ENCODE measurements at regions not wholly inside any gene's neighbourhood (a gene's known extent, or its start where the extent isn't known, plus 50 kb on each side); places are given as distances from the start of the nearest gene placed in this dataset.
A peak's percentile ranks its signal among the peaks of the same experiment; 100 is the strongest.
"Not testable (repeated sequence)": the region's sequence is repeated elsewhere in the genome, so short reads cannot be mapped to it uniquely, and the experiment has no call there.

DNA sequence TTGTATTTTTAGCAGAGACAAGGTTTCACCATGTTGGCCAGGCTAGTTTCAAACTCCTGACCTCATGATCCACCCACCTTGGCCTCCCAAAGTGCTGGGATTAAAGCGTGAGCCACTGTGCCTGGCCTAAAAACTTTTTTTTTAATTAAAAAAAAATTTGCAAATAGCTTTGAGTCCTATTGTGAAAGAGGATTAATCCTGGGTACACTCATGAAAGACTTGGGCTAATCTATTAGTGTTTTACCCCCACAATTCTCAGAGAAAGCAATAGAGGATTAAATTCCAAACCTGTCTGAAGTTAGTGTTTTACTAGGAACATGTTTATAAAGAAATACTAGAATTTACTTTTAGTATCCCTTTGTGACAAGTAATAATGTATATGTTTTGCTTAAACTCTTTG lies 76.9 kb upstream of the ITGB1 start:
- no peak for DNase-seq

DNA sequence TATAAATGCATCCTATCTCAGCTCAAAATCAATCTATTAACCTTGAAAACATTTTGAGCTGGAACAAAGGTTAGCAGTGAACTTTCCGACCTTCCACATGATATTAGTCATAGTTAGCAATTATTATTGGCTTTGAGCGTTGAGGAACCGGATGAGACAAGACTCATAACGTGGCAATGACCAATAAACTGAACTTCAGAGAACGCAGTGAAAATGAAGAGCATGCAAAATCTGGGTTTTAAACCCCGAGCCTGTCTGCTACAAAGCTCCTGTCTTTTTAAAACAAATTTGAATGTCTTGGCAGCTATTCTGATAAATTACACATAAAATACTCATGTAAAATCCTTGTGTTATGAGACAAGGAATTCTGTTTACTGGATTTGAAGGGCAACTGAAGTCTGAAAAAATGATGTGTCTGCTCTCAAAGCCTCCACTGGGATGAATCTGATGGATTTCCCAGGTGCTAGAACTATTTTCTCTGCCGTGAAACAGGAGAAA lies 74.7 kb upstream of the ITGB1 start:
- DNase-seq, result no peak

DNA sequence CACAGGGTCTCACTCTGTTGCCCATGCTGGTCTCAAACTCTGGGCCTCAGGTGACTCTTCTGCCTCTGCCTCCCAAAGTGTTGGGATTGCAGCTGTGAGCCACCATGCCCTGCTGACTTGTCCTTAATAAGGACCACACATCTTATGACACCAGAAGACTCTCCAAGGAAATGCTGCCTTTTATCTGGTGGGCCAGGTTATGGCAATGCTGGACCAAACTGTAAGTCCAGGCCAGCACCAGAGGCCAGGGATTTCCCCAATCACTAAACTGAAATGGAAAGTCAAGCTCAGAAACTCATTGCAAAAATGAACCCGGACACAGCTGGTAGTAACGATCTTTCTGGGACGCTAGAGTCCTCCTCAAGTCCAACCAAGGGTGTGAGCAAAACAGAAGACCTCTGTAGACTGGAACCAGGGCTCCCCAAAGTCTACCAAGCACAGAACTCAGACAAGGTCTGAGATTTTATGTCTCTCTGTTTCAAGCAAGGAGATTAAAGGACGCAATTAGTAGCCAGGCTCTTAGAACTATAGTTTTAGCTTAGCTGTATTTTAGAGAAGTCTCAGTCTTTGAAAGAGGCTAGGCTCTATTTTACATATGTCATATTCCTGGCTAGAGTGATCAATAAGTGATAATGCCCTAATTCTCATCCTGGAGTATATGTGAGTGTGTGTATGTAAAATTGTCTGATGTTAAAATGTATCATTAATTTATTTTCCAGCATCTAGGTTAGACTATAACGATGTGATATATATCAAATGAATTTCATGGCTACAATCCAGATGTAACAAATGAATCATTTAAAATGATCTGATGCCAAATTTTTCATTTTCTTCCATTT lies 74.0 kb upstream of the ITGB1 start:
- DNase-seq, result no peak

DNA sequence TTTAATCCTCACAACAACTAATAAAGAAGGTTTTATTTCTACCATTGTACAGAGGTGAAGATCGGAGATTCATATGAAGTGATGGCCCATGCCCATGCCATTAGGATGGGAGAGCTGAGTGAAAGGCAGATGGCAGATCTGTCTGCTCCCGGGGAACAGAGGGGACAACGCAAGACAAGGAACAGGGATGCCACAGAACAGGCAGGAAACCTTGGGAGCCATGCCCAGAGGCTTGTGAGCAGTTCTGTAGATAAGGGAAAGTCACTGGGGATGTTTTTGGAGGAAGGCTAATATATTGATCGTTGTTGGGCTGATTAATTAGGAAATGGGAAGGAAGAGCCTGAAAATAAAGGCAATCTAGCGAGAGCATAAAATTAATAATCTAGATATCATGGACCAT lies 73.1 kb upstream of the ITGB1 start:
- DNase-seq, result no peak

DNA sequence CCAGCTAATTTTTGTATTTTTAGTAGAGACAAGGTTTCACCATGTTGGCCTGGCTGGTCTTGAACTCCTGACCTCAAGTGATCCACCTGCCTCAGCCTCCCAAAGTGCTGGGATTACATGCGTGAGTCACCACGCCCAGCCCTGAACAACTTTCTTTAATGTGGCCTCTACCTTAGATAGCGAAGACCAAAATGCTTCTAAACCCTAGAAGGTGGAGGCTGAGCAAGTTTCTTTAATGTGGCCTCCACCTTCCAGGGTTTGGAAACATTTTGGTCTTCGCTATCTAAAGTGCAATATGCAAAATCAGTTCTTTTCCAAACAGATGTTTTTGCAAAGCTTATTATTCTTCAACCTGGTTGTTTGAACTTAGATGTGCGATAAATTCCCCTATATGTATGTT lies 70.5 kb upstream of the ITGB1 start:
- not testable (repeated sequence) for DNase-seq

DNA sequence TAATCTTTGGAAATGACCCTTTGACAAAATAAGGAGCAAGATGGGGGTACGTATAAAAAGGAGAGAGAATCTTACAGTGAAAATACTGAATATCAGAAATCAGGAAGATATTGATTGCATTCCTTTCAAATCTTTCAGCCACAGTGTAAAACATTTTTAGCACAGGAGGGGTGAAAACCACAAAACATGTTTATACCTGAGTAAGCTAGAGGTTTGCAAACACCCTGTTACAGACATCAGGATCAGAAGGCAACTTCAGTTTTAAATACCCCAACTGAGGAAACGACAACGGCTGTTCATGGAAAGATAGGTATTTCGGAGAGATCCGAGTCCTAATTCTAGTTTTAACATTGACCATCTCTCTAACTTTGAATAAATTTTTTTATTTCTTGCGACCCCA lies 69.1 kb upstream of the ITGB1 start:
- no peak for DNase-seq

DNA sequence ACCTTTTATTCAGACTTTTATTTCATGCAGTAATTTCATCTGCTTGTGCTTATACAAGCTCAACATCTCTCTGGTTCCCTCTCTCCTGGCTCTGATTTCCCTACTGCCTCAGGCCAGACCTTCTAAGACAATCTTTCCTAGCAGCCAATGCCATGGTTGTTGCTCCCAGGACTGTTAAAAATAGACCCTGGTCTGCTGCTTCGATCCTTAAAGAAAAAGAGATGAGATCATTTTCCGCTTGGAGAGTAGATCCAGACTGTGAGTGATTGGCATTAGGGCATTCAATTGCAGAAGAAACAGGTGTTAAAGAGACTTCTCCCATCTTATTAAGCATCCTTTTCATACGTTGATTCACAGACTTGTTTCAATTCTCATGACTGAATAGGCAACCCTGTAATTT lies 68.4 kb upstream of the ITGB1 start:
- no peak for DNase-seq

DNA sequence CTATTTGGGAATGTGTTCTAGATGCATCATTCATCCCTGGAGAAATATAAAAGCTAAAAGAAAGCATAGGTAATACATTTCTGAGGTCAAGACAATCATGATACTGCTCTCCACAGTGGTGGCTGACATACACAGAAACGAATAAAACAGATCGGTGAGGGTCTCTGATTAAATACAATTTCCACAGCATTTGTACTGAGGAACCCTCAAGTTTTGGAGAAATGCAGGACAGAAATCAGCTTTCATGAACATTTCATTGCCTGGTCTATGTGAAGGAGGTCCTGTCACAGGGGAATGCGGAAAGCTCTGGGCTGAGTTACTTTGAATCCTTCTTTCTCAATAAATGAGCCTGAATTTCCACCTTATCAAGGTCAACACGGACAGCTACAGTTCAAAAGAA lies 67.9 kb upstream of the ITGB1 start:
- DNase-seq, result no peak

DNA sequence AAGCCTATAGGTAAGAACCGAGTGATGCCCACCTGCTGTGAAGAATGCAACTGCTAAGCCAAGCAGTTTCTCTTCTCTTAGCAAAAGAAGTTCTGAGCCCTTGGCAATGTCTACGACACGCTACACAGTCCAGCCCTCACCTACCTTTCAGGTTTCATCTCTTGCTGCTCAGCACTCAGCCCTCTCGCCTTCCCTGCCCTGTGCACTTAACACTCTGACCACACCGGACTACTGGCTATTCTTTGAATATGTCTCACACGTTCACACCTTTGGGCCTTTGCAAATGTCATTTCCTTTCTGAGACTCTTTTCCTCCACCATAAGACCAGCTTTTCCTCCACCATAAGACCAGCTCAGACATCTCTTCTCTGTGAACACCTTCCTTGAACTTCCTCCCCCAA lies 67.0 kb upstream of the ITGB1 start:
- DNase-seq, result no peak

DNA sequence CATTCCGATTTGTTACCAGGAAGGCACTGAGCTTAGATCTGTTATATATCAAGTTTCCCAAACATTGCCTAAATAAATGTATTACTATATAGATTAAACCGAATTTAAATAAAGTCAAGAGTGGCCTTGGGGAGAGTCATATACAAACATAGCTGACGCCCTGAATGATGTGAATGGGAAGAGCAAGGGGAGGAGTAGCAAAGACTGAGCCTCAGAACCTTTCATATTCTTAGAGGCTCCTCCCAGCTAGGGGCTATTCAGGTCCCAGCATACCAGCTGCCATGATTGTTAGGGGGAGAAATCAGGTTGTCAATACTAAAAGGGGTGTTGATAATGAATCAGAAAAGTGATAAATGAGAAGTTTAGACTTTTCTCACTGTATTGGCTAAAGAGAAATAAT lies 64.7 kb upstream of the ITGB1 start:
- DNase-seq, result no peak

DNA sequence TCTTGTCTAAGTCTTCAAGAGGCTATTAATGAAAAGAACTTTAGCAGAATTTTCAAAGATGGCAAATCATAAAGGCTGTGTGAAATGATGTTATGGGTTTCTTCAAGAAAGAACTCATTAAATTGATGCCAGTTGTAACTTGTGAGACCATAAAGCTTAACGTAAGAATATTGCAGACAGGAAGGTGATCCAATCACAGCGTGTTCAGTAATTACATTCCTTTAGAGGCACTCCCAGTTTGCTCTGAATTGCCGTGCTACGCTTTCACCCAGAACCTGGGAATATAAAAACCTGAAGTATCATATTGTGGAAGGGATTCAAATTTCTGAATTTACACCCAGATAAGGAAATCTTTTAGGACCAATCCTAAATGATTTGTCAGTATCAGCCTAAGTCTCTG lies 64.1 kb upstream of the ITGB1 start:
- DNase-seq, result no peak

DNA sequence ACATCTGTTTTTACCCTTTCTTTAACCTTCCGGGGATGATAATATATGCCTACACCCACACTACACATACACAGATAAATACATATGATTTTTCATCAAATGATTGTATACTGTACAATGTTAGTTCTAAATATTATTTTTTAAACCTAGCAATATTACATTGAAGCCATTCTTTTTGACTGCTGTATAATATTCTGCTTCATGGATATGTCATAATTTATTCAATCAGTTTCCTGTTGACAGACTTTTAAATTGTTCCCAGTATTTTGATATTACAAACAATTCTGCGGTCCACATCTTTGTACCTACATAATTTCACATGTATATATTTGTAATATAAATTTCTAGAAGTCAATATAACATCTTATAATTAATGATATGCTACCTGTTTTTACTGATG lies 59.0 kb upstream of the ITGB1 start:
- no peak for DNase-seq

DNA sequence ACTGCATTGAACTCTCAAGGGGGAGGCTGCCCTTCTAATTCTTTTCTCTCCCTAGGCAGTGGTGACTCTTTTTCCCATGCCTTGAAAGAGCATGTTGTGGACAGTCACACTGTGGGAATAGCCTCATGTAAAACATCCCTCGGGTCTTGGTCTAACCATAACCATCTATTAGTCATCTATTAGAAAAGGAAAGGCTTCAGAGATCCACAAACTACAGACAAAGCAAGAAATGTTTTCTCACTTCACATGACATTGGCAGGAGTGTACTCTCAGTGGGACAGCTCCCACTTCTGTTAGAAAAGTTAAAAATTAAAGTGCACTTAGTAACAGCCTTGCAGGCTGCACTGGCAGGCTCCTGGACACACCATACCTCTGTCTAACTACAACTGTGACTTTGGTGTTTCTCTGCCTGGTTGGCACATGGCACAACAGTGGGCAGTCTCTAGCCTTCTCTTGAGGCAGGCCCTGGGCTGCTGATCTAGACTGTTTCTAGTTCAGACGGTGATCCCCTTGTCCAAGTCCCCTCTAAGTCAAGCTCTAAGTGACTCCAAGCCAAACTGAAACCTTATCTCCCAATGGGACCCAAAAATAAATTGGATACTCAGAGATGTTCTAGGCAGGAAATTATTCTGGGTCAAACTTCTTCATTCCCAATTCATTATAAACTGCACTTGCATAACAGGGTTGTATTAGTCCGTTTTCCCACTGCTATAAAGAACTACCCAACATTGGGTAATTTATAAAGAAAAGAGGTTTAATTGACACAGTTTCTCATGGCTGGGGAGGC lies 57.9 kb upstream of the ITGB1 start:
- DNase-seq, result no peak

DNA sequence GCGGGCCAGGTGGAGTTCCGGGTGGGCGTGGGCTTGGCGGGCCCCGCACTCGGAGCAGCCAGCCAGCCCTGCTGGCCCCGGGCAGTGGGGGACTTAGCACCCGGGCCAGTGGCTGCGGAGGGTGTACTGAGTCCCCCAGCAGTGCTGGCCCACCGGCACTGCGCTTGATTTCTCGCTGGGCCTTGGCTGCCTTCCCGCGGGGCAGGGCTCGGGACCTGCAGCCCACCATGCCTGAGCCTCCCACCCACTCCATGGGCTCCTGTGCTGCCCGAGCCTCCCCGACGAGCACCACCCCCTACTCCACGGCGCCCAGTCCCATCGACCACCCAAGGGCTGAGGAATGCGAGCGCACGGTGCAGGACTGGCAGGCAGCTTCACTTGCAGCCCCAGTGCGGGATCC lies 55.3 kb upstream of the ITGB1 start:
- not testable (repeated sequence) for DNase-seq

DNA sequence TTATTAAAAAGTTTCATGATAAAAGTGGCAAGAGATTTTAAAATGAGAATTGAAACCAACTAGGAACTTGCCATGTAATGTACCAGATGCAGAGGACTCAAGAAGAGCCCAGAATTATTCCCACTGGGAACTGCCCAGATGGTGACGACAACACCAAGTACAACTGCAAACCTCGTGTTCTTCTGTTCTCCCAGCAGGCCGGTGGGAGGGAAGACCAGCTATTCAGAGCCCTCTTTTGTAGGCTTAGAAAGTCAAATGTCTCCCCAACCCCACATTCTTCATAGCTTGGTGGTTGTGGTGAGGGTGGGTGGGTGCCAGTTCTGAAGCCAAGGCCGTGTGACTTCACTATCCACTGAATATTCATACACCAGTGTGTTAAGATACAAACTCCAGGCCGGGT lies 54.3 kb upstream of the ITGB1 start:
- DNase-seq, result no peak

DNA sequence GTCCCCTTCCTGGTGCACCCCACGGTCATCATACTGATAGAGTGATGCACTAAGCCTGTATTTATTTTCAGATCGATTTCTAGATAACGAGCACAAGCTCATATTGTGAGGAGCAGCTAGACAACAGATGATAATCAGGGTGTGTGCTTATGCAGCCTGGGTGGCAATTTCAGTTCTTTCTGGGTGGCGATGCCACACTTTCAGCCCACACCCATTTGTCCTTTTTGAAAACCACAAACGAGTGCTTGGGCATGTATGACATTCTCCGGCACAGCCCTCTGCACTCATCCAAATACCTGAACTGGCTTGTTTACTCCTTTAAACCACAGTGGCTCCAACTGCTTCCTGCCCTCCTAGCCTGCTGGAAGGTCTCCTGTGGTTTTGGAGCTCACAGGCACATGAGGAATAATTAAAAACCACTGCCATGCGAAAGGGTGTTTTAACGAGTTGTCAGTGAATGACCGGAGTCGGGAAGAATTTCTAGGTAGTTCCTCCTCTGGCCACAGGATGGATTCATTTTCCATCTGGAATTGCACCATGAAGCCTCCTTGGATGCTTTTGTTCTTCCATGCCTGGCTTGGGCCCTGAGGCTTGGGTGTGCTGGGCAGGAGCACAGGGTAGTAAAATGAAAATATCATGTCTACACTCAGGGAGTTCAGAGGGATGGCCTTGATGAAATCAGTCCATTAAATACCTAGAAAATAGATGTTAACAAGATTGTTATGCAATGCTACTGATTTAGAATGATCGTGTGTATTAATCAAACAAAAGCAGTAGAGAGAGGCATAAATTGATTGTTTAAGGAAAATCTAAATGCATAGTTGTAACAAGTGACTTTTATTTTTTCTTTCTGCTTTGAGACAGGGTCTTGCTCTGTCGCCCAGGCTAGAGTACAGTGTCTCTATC lies 52.4 kb upstream of the ITGB1 start:
- no peak for DNase-seq

DNA sequence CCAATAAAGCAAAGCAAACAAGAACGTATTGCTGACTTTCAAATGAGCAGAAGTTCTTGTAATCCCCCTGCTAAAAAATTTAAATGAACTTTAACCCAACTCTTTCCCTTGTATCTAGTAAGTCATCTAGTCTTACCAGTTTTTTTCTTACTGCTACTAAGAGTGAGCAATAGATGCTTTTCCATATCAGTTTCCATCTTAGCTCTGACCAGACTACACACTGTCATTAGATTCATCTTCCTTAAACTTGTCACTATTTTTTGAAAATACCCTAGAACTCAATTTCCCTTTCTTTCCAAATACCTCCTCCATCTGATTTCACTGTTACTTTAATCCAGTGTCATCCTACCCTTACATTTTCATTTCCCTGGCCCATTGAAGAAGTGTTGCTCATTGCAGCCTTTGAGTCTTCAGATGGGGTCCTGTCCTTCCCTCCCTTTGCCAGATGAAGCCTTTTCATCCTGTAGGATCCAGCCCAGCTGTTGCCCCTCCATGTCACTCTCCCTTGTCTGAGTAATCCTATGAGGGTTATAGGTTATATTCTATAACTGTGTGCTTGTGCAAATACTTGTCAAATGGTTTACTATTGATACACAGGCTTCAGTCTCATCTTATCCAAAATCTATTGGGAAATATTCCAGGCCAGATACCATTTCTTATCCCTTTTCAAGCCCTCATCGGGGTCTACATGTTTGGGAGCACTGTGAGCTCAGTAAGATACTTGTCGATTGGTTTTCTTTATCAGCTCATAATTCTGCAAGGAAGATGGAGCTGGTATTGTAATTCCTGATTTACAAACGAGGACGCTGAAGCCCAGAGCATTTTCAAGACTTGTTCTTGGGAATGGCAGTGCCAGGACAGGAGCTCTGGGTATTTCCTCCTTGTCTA lies 51.5 kb upstream of the ITGB1 start:
- no peak for DNase-seq

DNA sequence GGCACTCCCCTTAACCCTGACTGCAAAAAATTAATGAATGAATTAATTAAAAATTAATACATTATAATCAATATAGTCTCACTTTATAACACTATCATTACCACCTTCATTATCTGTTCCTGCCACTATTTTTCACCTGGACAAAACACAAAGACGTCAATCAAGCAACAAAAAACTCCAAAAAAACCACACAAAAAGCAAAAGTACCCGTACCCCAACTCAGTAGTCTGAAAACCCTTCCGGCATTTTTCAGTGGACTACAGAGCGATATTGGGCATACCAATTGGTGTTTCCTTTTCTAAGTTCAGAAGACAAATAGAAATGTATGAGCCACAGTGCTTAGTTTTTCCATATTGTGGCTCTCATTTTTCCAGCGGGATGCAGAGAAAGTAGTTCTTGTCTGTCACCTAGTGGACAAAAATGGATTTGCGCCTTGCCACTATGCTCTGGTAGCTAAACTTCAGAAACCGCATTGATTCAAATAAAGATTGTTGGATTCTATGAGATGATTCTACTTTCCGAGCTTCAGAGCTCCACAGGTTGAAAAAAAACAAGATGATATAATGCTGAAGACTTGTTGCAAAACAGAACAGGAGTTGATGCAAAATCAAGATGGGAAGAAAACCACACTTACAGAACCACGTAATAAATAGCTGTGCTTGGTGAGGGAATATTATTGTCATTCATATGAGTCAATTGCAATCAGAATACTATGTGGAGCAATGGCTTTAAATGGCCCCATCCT lies 50.6 kb upstream of the ITGB1 start:
- DNase-seq, result peak; percentile 88

DNA sequence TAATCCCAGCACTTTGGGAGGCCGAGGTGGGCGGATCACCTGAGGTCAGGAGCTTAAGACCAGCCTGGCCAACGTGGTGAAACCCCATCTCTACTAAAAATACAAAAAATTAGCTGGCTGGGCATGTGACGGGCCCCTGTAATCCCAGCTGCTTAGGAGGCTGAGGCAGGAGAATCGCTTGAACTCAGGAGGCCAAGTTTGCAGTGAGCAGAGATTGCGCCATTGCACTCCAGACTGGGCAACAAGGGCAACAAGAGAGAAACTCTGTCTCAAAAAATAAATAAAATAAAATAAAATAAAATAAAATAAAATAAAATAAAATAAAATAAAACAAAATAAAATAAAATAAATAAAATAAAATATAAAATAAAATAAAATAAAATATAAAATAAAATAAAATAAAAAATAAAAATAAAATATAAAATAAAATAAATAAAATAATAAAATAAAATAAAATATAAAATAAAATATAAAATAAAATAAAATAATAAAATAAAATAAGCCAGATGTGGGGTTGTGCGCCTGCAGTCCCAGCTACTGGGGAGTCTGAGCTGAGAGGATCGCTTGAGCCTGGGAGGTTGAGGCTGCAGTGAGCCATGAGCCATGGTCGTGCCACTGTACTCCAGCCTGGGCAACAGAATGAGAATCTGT lies 49.8 kb upstream of the ITGB1 start:
- DNase-seq, result not testable (repeated sequence)

Measured in NCI-H1694 (cell line).